ENCODE measurements at regions not wholly inside any gene's neighbourhood (a gene's known extent, or its start where the extent isn't known, plus 50 kb on each side); places are given as distances from the start of the nearest gene placed in this dataset.

GRCh38 chr14:97703006-97703760 lies 906.0 kb downstream of the VRK1 start:
- no peak for DNase-seq

GRCh38 chr14:97704316-97704885 lies 907.2 kb downstream of the VRK1 start:
- DNase-seq, result no peak

GRCh38 chr14:97705107-97705506 lies 907.9 kb downstream of the VRK1 start:
- DNase-seq, result no peak

GRCh38 chr14:97705976-97706375 lies 908.8 kb downstream of the VRK1 start:
- no peak for DNase-seq

- DNase-seq, result no peak
Observed at GRCh38 chr14:97706819-97707218, 909.6 kb downstream of the VRK1 start.

- no peak for DNase-seq
Observed at GRCh38 chr14:97707603-97708002, 910.4 kb downstream of the VRK1 start.

GRCh38 chr14:97709552-97709951 lies 912.4 kb downstream of the VRK1 start:
- DNase-seq, result no peak

GRCh38 chr14:97710726-97711125 lies 913.5 kb downstream of the VRK1 start:
- no peak for DNase-seq

- DNase-seq, result no peak
Observed at GRCh38 chr14:97712471-97712870, 915.3 kb downstream of the VRK1 start.

- no peak for DNase-seq
Observed at GRCh38 chr14:97713023-97713422, 915.8 kb downstream of the VRK1 start.

- no peak for DNase-seq
Observed at GRCh38 chr14:97718886-97719442, 921.8 kb downstream of the VRK1 start.

- DNase-seq, result no peak
Observed at GRCh38 chr14:97719931-97720330, 922.7 kb downstream of the VRK1 start.

GRCh38 chr14:97723351-97723750 lies 926.2 kb downstream of the VRK1 start:
- DNase-seq, result no peak

- no peak for DNase-seq
Observed at GRCh38 chr14:97723819-97724218, 926.6 kb downstream of the VRK1 start.

- DNase-seq, result no peak
Observed at GRCh38 chr14:97724265-97724731, 927.1 kb downstream of the VRK1 start.

GRCh38 chr14:97726676-97727075 lies 929.5 kb downstream of the VRK1 start:
- DNase-seq, result no peak

- no peak for DNase-seq
Observed at GRCh38 chr14:97730706-97731105, 933.5 kb downstream of the VRK1 start.

- no peak for DNase-seq
Observed at GRCh38 chr14:97731800-97732199, 934.6 kb downstream of the VRK1 start.

GRCh38 chr14:97747316-97747715 lies 950.1 kb downstream of the VRK1 start:
- DNase-seq, result no peak

- DNase-seq, result no peak
Observed at GRCh38 chr14:97748616-97749015, 951.4 kb downstream of the VRK1 start.

- no peak for DNase-seq
Observed at GRCh38 chr14:97757491-97757890, 960.3 kb downstream of the VRK1 start.

GRCh38 chr14:97760050-97760449 lies 962.9 kb downstream of the VRK1 start:
- no peak for DNase-seq

- no peak for DNase-seq
Observed at GRCh38 chr14:97762386-97762785, 965.2 kb downstream of the VRK1 start.

GRCh38 chr14:97771340-97772045 lies 974.3 kb downstream of the VRK1 start:
- no peak for DNase-seq

Measured in right hindlimb (tissue), 1 donor.